ENCODE measurements at regions not wholly inside any gene's neighbourhood (a gene's known extent, or its start where the extent isn't known, plus 50 kb on each side); places are given as distances from the start of the nearest gene placed in this dataset.

DNA sequence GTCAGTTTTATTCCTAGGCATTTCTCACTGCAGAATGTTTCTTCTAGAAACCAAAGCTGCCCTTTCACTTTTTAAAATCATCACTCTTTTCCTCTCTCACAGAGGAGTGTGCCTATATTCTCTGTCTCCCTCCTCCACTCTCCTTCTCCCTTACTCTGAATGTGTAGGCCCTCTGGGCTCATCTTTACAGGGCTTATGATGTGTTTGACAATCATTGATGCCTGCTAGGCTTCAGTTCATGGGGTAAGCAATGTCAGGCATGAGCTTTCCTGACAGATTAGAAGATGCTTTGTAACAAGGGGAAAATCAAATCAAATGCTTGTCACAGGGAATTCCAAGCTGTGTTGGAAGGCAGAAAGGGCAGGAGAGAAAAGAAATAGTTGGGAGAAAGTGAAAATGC lies 742.9 kb downstream of the SORCS3 start:
- Histone ChIP-seq H3K9me3 (ENCODE audit: control insufficient read depth in 1 of 2, insufficient read depth in 1 of 2, low read length in 2 of 2) (no peaks in the 10 kb centered on the region), H3K4me3 (ENCODE audit: low read length) (no peak overlapping the region), H3K27ac (ENCODE audit: low read depth in 1 of 2, low read length in 2 of 2) (no peak overlapping the region), H3K27me3 (ENCODE audit: control insufficient read depth in 1 of 2, insufficient read depth in 2 of 2, low read length in 2 of 2) (no peaks in the 10 kb centered on the region), H3K36me3 (ENCODE audit: insufficient read depth, low read length) (no peaks in the 10 kb centered on the region), H3K4me1 (ENCODE audit: insufficient read depth, low read length) (no peaks in the 10 kb centered on the region)
- DNase-seq (no peak), ATAC-seq (ENCODE audit: poor library complexity) (no peak)
- TF ChIP-seq, protein P1, sequence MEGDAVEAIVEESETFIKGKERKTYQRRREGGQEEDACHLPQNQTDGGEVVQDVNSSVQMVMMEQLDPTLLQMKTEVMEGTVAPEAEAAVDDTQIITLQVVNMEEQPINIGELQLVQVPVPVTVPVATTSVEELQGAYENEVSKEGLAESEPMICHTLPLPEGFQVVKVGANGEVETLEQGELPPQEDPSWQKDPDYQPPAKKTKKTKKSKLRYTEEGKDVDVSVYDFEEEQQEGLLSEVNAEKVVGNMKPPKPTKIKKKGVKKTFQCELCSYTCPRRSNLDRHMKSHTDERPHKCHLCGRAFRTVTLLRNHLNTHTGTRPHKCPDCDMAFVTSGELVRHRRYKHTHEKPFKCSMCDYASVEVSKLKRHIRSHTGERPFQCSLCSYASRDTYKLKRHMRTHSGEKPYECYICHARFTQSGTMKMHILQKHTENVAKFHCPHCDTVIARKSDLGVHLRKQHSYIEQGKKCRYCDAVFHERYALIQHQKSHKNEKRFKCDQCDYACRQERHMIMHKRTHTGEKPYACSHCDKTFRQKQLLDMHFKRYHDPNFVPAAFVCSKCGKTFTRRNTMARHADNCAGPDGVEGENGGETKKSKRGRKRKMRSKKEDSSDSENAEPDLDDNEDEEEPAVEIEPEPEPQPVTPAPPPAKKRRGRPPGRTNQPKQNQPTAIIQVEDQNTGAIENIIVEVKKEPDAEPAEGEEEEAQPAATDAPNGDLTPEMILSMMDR (IDR thresholded peaks at IDR 0.05), result no peak
- ChIA-PET CTCF (no interaction called here), POLR2A (no interaction called here)
- peaks cover 8% of the 10 kb centered on the region for H3K9me3 Mint-ChIP-seq
- H3K4me1 Mint-ChIP-seq (ENCODE audit: low read depth), result no peaks in the 10 kb centered on the region
- intact Hi-C loops (cut with DNase I, micrococcal nuclease), result no loop called here
- no peak overlapping the region for H3K27ac Mint-ChIP-seq
- no peaks in the 10 kb centered on the region for H3K36me3 Mint-ChIP-seq (ENCODE audit: low read depth)
- H3K27me3 Mint-ChIP-seq, result no peaks in the 10 kb centered on the region
- H3K4me3 Mint-ChIP-seq, result no peak overlapping the region

DNA sequence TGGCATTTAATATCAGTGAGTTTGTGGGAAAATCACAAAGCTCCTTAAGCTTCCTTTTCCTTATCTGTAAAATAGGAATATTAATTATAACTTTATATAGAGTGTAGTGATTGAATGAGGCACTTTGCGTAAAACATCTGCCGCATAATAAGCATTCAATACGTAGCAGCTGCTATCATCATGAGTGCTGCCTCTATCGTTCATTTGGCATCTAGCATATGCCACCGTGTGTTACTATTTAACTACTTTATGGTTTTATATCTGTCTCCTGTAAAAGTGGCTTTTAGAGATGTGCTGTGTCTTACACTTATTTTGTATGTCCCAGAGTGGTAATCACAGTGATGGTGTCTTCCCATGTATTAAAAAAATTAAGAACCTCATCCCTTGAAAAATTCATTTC lies 729.6 kb downstream of the SORCS3 start:
- Mint-ChIP-seq H3K4me1 (ENCODE audit: low read depth) (no peaks in the 10 kb centered on the region), H3K36me3 (ENCODE audit: low read depth) (no peaks in the 10 kb centered on the region), H3K27ac (no peak overlapping the region), H3K27me3 (no peaks in the 10 kb centered on the region), H3K9me3 (peaks cover 6% of the 10 kb centered on the region), H3K4me3 (no peak overlapping the region)
- Histone ChIP-seq H3K27me3 (ENCODE audit: control insufficient read depth in 1 of 2, insufficient read depth in 2 of 2, low read length in 2 of 2) (no peaks in the 10 kb centered on the region), H3K36me3 (ENCODE audit: insufficient read depth, low read length) (no peaks in the 10 kb centered on the region), H3K9me3 (ENCODE audit: control insufficient read depth in 1 of 2, insufficient read depth in 1 of 2, low read length in 2 of 2) (no peaks in the 10 kb centered on the region), H3K4me1 (ENCODE audit: insufficient read depth, low read length) (no peaks in the 10 kb centered on the region), H3K27ac (ENCODE audit: low read depth in 1 of 2, low read length in 2 of 2) (no peak overlapping the region), H3K4me3 (ENCODE audit: low read length) (no peak overlapping the region)
- TF ChIP-seq, protein P1 (IDR thresholded peaks at IDR 0.05), result no peak
- ATAC-seq (ENCODE audit: poor library complexity) (no peak), DNase-seq (no peak)
- CTCF ChIA-PET, result no interaction called here
- intact Hi-C loops (cut with DNase I, micrococcal nuclease), result no loop called here
- POLR2A ChIA-PET, result no interaction called here

DNA sequence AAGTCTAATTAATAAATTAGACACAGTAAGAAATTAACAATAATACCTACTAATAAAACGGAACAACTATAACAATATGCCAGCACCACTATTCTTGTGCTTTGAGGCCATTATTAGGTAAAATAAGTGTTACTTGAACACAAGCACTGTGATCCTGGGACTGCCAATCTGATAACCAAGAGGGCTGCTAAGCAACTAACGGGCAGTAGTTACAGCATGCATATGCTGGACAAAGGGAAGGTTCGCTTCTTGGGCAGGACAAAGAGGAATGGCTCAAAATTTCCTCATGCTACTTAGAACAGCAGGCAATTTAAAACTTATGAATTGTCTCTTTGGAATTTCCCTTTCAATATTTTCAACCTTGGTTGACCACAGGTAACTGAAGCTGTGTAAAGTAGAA lies 718.6 kb downstream of the SORCS3 start:
- no peak overlapping the region for H3K27ac ChIP-seq (ENCODE audit: low read depth in 1 of 2, low read length in 2 of 2)
- no peaks in the 10 kb centered on the region for H3K4me1 ChIP-seq (ENCODE audit: insufficient read depth, low read length)
- no peaks in the 10 kb centered on the region for H3K4me1 Mint-ChIP-seq (ENCODE audit: low read depth)
- TF ChIP-seq, protein P1 (IDR thresholded peaks at IDR 0.05), result no peak
- ATAC-seq (ENCODE audit: poor library complexity) (no peak), DNase-seq (no peak)
- no peaks in the 10 kb centered on the region for H3K36me3 Mint-ChIP-seq (ENCODE audit: low read depth)
- no peaks in the 10 kb centered on the region for H3K36me3 ChIP-seq (ENCODE audit: insufficient read depth, low read length)
- H3K27me3 Mint-ChIP-seq, result no peaks in the 10 kb centered on the region
- H3K4me3 ChIP-seq (ENCODE audit: low read length), result no peak overlapping the region
- H3K4me3 Mint-ChIP-seq, result no peak overlapping the region
- H3K27ac Mint-ChIP-seq, result no peak overlapping the region
- no peaks in the 10 kb centered on the region for H3K27me3 ChIP-seq (ENCODE audit: control insufficient read depth in 1 of 2, insufficient read depth in 2 of 2, low read length in 2 of 2)
- peaks cover 0 to 9% of the 10 kb centered on the region in 2 experiments for H3K9me3 ChIP-seq (ENCODE audit: control insufficient read depth in 1 of 2, insufficient read depth in 1 of 2, low read length in 2 of 2)
- ChIA-PET CTCF (no interaction called here), POLR2A (no interaction called here)
- intact Hi-C loops (cut with DNase I, micrococcal nuclease), result no loop called here
- peaks cover 9% of the 10 kb centered on the region for H3K9me3 Mint-ChIP-seq
